Fibroblast of villous mesenchyme (primary cell): ENCODE measurements at regions not wholly inside any gene's neighbourhood (a gene's known extent, or its start where the extent isn't known, plus 50 kb on each side); places are given as distances from the start of the nearest gene placed in this dataset.
"Not testable (repeated sequence)": the region's sequence is repeated elsewhere in the genome, so short reads cannot be mapped to it uniquely, and the experiment has no call there.

Experiments used
- DNase-seq: peaks from one replicate; pipeline ENCODE4 v3.0.0-alpha.2; 2010; ENCODE audit warnings: low read depth
- H3K4me3 ChIP-seq: 2 replicates; pipeline ENCODE4 v1.5.1; 2011; ENCODE audit warnings: low read depth, mild to moderate bottlenecking, low read length
- TF ChIP-seq, protein P1 (sequence below): IDR thresholded peaks from 2 replicates; pipeline ENCODE4 v1.5.1; 2012; ENCODE audit warnings: low read depth, mild to moderate bottlenecking, low read length; ENCODE audit not compliant: insufficient read depth

DNA sequence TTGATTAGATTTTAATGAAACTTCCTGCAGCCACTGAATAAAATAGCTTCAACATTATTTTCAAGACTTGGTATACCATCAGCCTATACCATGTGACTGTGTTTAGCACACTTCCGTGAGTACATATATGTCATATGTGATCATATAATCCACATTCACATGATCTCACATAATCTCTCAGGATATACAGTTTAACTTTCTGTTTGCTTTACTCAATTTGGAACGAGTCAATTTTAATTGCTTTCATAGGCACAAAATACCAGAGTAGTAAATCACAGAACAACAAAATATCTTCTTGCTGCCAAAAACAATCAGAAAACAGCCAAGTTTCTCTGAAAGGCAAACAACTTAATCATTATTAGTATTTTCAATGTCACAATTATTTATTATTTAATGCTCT lies 731.1 kb upstream of the DIAPH2 start:
- TF ChIP-seq, protein P1, sequence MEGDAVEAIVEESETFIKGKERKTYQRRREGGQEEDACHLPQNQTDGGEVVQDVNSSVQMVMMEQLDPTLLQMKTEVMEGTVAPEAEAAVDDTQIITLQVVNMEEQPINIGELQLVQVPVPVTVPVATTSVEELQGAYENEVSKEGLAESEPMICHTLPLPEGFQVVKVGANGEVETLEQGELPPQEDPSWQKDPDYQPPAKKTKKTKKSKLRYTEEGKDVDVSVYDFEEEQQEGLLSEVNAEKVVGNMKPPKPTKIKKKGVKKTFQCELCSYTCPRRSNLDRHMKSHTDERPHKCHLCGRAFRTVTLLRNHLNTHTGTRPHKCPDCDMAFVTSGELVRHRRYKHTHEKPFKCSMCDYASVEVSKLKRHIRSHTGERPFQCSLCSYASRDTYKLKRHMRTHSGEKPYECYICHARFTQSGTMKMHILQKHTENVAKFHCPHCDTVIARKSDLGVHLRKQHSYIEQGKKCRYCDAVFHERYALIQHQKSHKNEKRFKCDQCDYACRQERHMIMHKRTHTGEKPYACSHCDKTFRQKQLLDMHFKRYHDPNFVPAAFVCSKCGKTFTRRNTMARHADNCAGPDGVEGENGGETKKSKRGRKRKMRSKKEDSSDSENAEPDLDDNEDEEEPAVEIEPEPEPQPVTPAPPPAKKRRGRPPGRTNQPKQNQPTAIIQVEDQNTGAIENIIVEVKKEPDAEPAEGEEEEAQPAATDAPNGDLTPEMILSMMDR: no peak
- no peak for DNase-seq
- no peak overlapping the region for H3K4me3 ChIP-seq

GRCh38 chrX:95956745-95957144 lies 727.9 kb upstream of the DIAPH2 start:
- H3K4me3 ChIP-seq: no peak overlapping the region
- TF ChIP-seq, protein P1: no peak
- DNase-seq: no peak

- not testable (repeated sequence) for DNase-seq, H3K4me3 ChIP-seq
These were observed 711.1 kb upstream of the DIAPH2 start for GRCh38 chrX:95973456-95974095.

GRCh38 chrX:95974096-95974470 lies 710.6 kb upstream of the DIAPH2 start:
- no peak overlapping the region for H3K4me3 ChIP-seq
- DNase-seq: no peak
- TF ChIP-seq, protein P1: no peak

DNA sequence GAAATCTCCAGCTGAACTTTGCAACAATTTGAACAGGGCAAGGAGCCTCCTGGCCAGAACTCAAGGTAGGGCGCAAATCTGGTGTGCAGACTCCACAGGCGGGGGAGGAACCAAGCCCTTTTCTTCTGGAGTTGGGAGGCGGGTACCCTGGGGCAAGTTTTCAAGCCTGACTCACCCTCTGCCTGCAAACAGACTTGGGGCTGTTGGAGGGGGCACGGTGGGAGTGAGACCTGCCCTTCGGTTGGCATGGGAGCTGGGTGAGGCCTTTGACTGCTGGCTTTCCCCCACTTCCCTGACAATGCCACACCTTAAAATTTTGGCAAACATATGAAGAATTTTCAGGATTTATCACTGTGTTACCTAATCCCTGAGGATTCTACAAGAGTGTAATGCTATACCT lies 709.8 kb upstream of the DIAPH2 start:
- TF ChIP-seq, protein P1: no peak
- no peak for DNase-seq
- H3K4me3 ChIP-seq: no peak overlapping the region

GRCh38 chrX:95995583-95995982 lies 689.1 kb upstream of the DIAPH2 start:
- DNase-seq: no peak
- no peak overlapping the region for H3K4me3 ChIP-seq
- TF ChIP-seq, protein P1: no peak

DNA sequence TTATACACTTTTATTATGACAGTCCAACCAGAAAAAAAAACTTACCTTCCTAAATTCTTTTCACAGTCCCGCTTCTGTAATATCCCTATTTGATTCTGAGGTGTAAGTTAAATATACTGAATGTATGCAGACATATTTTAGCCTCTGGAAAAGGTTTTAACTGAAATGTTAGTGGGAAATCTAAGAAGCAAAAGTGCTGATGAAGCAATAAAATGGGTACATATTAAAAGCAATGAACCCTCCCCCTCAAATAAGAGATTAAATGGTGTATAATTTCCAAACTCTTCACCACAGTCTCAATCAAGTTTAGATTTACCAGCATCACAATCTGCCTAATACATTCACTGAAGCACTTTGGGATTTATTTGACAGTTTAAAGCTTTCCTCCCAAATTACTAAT lies 688.3 kb upstream of the DIAPH2 start:
- no peak overlapping the region for H3K4me3 ChIP-seq
- DNase-seq: no peak
- TF ChIP-seq, protein P1: no peak
